ENCODE measurements at regions not wholly inside any gene's neighbourhood (a gene's known extent, or its start where the extent isn't known, plus 50 kb on each side); places are given as distances from the start of the nearest gene placed in this dataset.

DNA sequence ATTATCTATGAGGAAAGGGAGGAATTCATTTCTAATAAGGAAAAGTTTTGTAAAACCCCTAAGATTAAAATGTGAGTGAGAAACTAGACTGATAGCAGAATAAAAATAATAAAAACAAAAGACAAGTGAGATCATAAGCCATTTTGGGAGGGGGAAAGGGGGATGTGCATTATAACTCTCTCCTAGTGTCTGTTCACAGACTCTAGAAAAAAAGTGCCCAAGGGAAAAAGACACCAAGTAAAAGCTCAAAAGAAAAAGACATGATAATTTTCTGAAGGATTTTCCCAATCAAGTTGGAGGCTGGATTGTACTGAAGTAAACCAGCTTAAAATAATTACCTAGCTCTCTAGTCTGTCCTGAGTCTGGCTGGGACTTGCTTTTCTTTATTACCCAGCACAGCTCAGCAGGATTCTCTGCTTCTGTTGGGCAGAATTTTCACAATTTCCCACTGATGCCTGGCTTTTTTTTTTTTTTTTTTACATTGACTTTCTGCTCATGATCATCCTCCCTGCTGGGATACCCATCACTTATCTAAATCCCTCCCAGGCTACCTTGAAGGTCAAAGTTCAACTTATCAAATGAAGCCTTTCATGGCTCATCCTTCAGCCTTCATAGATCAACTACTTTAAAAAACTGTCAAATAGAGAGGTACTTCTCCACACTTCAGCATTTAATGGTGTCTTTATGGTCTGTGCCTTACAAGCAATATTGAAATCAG lies 124.2 kb upstream of the KCNJ16 start:
- DNase-seq (no peak), ATAC-seq (ENCODE audit: low read depth in 2 of 2) (no peak)
- H3K36me3 Mint-ChIP-seq = no peaks in the 10 kb centered on the region
- H3K4me3 Mint-ChIP-seq = no peak overlapping the region
- no peaks in the 10 kb centered on the region for H3K27me3 Mint-ChIP-seq
- H3K9me3 Mint-ChIP-seq = peaks cover 0 to 5% (median 0%) of the 10 kb centered on the region in 7 donors
- H3K27ac Mint-ChIP-seq = no peak overlapping the region
- H3K4me1 Mint-ChIP-seq = peaks cover 0 to 10% (median 7%) of the 10 kb centered on the region in 3 donors

DNA sequence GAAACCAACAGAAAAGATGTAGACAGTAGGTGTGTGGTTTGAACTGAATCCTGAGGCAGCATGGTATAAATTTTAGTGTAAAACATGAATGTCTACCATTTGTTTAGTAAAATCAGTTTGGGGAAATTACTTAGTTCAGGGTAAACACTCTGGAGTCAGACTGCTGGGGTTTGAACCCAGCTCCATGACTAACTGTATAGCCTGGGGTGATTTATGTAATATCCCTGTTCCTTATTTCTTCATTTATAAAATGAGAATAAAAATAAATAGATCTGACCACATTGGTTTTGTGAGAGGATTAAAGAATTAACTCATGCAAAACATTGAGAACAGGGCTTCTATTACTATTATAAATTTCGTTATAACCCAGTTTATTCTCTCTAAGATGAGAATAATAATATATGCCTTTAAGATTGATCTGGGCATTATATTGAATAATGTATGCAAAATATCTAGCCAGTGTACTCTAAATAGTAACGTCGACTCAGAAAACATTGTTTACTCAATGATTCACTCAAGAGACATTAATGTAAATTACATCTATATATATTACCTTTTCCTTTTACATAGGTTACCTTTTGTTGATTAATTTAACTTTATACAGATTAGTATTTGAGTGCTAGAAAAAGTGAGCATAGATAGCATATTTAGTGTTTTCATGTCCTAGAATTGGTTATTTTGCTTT lies 120.6 kb upstream of the KCNJ16 start:
- no peak for DNase-seq
- H3K27me3 Mint-ChIP-seq = no peaks in the 10 kb centered on the region
- H3K27ac Mint-ChIP-seq = no peak overlapping the region
- no peak for ATAC-seq (ENCODE audit: low read depth in 2 of 2)
- no peaks in the 10 kb centered on the region for H3K4me1 Mint-ChIP-seq
- peaks cover 0 to 9% (median 0%) of the 10 kb centered on the region in 7 donors for H3K9me3 Mint-ChIP-seq
- H3K36me3 Mint-ChIP-seq = no peaks in the 10 kb centered on the region
- no peak overlapping the region for H3K4me3 Mint-ChIP-seq

DNA sequence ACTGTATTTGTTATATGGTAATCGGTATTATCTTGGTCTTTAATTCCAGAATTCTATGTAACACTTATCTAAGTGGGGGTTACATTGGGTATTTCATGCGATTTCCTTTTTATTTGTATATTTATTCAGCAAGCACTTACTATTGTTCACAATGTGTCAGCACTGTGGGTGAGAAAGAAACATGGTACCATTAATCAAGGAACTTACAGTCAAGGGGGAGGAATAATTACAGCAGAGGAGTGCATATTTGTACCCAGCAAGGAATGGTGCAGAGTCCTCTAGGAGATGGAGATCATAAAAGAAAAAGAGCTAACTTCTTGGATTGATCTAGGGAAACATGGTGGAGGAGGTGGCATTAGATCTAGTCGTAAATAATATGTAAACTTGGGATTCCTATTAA lies 117.0 kb upstream of the KCNJ16 start:
- Mint-ChIP-seq H3K36me3 (no peaks in the 10 kb centered on the region), H3K27me3 (no peaks in the 10 kb centered on the region), H3K4me3 (no peak overlapping the region), H3K27ac (no peak overlapping the region), H3K9me3 (peaks cover 0 to 5% (median 0%) of the 10 kb centered on the region in 7 donors), H3K4me1 (no peaks in the 10 kb centered on the region)
- no peak for ATAC-seq (ENCODE audit: low read depth in 2 of 2)
- DNase-seq = no peak

DNA sequence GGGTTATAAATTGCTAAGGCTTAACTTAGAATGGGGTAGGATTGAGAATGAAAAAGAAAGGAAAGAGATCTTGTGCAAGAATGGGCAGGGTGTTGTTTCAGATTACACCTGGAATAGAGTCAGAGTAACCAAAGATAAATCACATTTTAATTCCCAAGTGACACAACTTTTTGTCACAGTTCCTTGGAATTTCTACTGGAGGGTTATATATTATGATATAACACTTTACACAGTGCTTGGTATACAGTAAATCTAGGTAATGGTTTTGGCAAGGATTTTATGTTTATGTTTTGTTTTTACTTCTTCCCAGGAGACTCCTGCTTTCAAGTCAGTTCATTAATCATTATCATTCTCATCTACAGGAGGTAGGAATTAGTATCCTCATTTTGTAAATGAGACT lies 115.7 kb upstream of the KCNJ16 start:
- Mint-ChIP-seq H3K36me3 (no peaks in the 10 kb centered on the region), H3K27me3 (no peaks in the 10 kb centered on the region), H3K9me3 (peaks cover 0 to 5% (median 0%) of the 10 kb centered on the region in 7 donors), H3K4me1 (no peaks in the 10 kb centered on the region), H3K27ac (no peak overlapping the region), H3K4me3 (no peak overlapping the region)
- DNase-seq = no peak
- ATAC-seq (ENCODE audit: low read depth in 2 of 2) = no peak

DNA sequence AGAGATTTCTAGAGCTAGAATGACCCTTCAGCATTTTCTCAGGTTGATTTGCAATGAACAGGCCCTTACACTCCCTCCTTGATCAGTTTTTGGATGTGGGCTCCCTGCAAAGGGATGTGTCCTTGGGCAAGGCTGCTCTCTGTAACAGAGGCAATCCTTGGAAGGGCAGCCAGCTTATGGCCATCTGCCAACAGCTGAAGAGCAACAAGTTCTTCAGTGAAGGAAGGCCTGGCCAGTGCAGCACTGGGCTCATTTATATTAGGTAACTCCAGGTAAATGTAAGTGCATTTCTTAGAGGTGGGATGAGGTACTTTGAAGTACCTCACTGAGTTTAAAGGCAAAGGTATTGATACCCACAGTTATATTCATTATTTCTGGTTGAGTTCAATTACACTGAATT lies 114.3 kb upstream of the KCNJ16 start:
- no peak overlapping the region for H3K27ac Mint-ChIP-seq
- H3K4me1 Mint-ChIP-seq = no peaks in the 10 kb centered on the region
- DNase-seq (no peak), ATAC-seq (ENCODE audit: low read depth in 2 of 2) (no peak)
- H3K9me3 Mint-ChIP-seq = peaks cover 0 to 12% (median 0%) of the 10 kb centered on the region in 7 donors
- no peaks in the 10 kb centered on the region for H3K36me3 Mint-ChIP-seq
- no peaks in the 10 kb centered on the region for H3K27me3 Mint-ChIP-seq
- H3K4me3 Mint-ChIP-seq = no peak overlapping the region

DNA sequence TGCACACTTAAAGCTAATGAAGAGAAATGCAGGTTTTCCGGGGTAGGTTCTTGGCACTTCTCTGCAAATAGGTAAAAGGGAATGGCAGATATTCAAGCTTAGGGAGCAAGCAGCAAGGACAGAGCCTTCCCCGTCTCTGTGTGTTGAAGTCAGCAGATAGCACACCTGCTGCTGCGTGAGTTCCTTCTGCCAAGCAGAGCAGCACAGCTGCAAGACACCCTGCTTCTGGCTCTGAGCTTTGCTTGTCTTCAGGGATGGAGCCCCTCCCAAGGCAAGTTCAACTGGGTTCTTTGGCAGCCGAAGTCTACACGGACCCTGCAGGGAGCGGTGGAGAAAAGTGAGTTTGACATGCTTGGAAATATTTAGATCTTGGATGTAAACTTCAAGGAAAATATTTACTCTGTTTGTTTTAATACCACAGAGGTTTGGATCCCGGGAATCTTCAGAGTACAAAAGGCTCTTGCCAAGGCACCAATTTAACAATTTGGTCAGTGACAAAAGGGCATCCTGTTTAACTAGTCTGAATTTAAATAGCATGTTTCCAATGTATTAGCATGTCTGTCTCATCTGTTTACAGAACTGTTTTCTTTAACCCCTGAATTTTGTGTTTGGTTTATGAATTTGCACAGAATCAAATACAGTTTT lies 113.4 kb upstream of the KCNJ16 start:
- peaks cover 0 to 12% (median 0%) of the 10 kb centered on the region in 7 donors for H3K9me3 Mint-ChIP-seq
- no peak overlapping the region for H3K27ac Mint-ChIP-seq
- no peak for ATAC-seq (ENCODE audit: low read depth in 2 of 2)
- H3K4me3 Mint-ChIP-seq = no peak overlapping the region
- H3K27me3 Mint-ChIP-seq = no peaks in the 10 kb centered on the region
- DNase-seq = no peak
- no peaks in the 10 kb centered on the region for H3K4me1 Mint-ChIP-seq
- H3K36me3 Mint-ChIP-seq = no peaks in the 10 kb centered on the region

DNA sequence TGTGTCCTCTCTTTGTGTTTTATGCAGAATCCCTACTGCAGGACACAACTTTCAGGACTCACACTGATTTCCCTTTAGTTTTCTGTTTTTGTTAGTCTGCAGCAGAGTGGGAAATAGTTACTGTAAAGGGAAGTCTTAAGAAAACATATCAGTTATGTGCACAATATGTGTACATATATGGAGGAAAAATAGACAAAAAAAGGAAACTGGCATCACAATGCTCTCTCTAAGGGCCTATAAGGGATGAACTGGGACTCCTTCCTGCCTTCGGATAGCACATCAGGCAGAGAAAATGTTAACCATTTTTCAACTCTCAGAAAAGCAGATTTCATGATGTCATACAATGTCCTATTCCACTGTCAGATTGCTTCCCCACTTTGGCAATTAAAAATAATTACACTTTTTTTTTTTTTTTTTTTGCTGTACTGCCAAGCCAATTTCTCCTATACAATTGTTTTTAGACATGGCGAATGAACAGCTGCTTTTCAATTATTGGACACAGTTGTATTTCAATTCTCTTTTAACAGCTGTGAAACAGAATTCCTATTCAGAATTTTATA lies 112.5 kb upstream of the KCNJ16 start:
- no peaks in the 10 kb centered on the region for H3K4me1 Mint-ChIP-seq
- no peak overlapping the region for H3K4me3 Mint-ChIP-seq
- H3K36me3 Mint-ChIP-seq = no peaks in the 10 kb centered on the region
- H3K27me3 Mint-ChIP-seq = no peaks in the 10 kb centered on the region
- H3K9me3 Mint-ChIP-seq = peaks cover 0 to 12% (median 0%) of the 10 kb centered on the region in 7 donors
- no peak overlapping the region for H3K27ac Mint-ChIP-seq
- ATAC-seq (ENCODE audit: low read depth in 2 of 2) (no peak), DNase-seq (no peak)

DNA sequence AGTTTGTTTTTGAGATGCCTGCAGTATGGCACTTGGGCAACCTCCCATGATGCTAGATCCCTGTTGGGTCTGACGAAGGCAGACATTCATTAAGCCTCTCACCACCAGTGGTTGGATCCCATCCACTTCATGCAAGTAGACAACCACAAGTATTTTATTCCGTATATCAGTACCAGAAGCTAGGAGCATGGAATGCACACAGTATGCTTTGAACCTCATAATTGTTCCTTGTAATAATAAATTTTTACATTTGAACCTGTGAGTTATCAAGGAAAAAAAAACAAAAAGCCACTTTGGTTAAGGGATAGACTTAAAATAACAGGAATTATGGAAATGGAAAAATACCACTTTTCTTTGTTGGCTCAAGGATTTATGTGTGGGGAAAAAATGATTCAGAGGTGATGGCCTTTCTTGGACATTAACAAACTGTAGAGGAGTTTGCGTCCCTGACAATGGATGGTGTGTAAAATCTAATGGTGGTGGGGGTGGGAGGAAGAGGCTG lies 107.1 kb upstream of the KCNJ16 start:
- H3K27ac Mint-ChIP-seq = peak overlapping the region in 1 of 6 donors; percentile 63
- H3K36me3 Mint-ChIP-seq = no peaks in the 10 kb centered on the region
- H3K4me1 Mint-ChIP-seq = no peaks in the 10 kb centered on the region
- no peaks in the 10 kb centered on the region for H3K27me3 Mint-ChIP-seq
- H3K4me3 Mint-ChIP-seq = no peak overlapping the region
- H3K9me3 Mint-ChIP-seq = peaks cover 0 to 7% (median 0%) of the 10 kb centered on the region in 7 donors
- no peak for DNase-seq
- no peak for ATAC-seq (ENCODE audit: low read depth in 2 of 2)

DNA sequence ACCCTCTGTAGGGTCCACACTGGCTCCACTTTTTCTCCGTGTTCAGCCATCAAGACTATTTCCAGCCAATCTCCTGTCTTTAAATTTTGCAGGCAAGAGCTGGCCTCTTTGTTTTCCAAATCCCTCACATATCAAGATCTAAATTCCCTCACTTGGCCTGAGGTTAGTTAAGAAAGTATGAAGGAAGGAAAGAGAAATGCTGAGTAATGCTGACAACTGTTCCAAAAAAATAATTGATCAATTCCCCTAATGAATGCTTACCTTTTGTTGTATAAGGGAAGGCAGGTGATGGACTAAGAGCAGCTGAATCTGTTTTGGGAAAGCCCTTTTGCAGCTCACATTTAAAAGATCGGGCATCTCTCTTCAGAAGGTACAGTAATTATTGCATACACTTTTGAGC lies 105.1 kb upstream of the KCNJ16 start:
- no peaks in the 10 kb centered on the region for H3K27me3 Mint-ChIP-seq
- no peaks in the 10 kb centered on the region for H3K4me1 Mint-ChIP-seq
- peaks cover 0 to 11% (median 8%) of the 10 kb centered on the region in 7 donors for H3K9me3 Mint-ChIP-seq
- peak overlapping the region in 1 of 6 donors; percentile 15 for H3K27ac Mint-ChIP-seq
- ATAC-seq (ENCODE audit: low read depth in 2 of 2) = no peak
- no peak overlapping the region for H3K4me3 Mint-ChIP-seq
- DNase-seq = no peak
- H3K36me3 Mint-ChIP-seq = no peaks in the 10 kb centered on the region

DNA sequence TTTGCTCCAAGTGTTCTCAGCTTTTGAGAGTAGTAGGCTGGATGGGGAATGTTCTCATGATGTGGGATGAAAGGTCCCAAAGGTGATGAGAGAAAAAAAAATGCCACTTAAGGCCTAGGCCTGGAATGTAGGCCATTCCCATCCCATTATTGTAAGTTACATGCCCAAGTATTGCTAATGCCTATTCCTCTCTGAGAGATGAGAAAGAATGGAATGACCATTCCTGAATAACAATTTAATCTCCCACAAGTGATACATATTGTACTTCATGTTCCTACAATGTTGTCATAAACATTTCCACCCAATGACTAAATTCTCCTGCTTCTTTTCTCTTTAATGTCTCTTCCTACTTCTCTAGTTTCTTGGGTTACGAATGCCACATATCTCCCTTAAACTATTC lies 102.8 kb upstream of the KCNJ16 start:
- Mint-ChIP-seq H3K9me3 (peaks cover 0 to 9% (median 7%) of the 10 kb centered on the region in 7 donors), H3K4me3 (no peak overlapping the region), H3K27ac (no peak overlapping the region), H3K27me3 (no peaks in the 10 kb centered on the region), H3K36me3 (no peaks in the 10 kb centered on the region), H3K4me1 (no peaks in the 10 kb centered on the region)
- ATAC-seq (ENCODE audit: low read depth in 2 of 2) = no peak
- DNase-seq = no peak

DNA sequence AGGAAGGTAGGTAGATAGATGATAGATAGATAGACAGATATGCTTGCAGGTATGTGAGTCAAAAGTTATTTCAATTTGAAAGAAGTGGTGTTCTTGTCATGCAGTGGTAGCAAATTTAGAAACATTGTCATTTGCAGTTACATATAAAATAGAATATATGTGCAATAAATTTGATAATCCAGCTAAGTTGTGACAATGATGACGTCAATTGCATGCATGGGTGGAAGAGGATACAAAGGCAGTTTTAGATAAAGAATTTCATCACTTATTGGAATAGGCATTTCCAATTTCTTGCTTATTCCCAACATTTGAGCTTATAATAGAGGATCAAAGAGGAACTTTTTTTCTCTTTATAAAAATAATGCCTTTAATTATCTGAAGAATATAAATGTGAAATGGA lies 99.2 kb upstream of the KCNJ16 start:
- no peaks in the 10 kb centered on the region for H3K36me3 Mint-ChIP-seq
- no peak for ATAC-seq (ENCODE audit: low read depth in 2 of 2)
- no peak overlapping the region for H3K27ac Mint-ChIP-seq
- H3K4me3 Mint-ChIP-seq = no peak overlapping the region
- DNase-seq = no peak
- no peaks in the 10 kb centered on the region for H3K27me3 Mint-ChIP-seq
- H3K4me1 Mint-ChIP-seq = no peaks in the 10 kb centered on the region
- H3K9me3 Mint-ChIP-seq = peaks cover 0 to 9% (median 7%) of the 10 kb centered on the region in 7 donors

DNA sequence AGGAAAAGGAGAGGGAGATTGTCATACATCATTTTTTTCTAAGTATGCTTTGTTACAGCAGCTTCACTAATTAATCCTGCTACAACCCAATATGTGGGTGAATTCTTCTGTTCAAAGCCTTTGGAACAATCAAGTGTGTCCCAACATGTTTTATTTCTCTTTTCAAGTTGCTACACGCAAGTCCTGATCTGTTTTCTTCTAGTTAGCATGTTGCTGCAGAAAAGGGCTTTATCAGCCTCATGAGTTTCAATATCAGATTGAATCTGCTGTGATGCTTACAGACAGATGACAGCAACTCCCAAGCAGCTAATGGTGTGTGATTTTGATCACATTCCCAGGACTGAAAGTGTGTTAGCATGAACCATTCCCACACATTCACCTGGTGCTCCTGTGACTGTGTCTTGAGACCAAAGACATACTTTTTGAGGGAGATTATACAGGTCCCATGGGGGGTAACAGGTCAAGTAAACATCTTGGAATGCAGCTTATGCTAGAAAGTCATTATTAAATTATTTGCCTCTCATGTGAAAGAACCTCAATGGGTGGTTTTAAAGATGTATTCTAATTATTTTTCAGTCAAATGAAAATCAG lies 96.9 kb upstream of the KCNJ16 start:
- Mint-ChIP-seq H3K27me3 (no peaks in the 10 kb centered on the region), H3K4me3 (no peak overlapping the region), H3K27ac (no peak overlapping the region), H3K9me3 (peaks cover 0 to 9% (median 4%) of the 10 kb centered on the region in 7 donors), H3K36me3 (no peaks in the 10 kb centered on the region), H3K4me1 (no peaks in the 10 kb centered on the region)
- DNase-seq = no peak
- no peak for ATAC-seq (ENCODE audit: low read depth in 2 of 2)

DNA sequence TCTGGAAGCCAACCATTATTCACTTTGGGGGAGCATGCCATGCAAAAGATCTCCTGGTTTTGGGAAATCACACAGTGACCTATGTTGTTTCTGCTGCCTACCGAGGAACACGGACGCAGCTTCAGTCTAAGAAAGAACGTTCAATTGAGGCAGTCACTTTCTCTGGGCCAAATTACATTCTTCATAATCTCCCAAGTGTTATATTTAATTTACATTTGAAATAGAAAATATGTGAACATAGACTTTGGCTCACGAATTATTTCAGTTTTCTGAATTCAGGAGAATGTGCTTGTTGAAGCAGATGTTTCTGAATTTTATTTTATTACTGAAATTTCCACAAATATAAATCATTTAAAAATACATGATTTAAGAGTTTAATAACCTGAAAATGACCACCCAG lies 93.6 kb upstream of the KCNJ16 start:
- DNase-seq (no peak), ATAC-seq (ENCODE audit: low read depth in 2 of 2) (no peak)
- Mint-ChIP-seq H3K4me3 (no peak overlapping the region), H3K36me3 (peaks cover 0 to under 1% of the 10 kb centered on the region in 2 donors), H3K9me3 (peaks cover 0 to 2% (median 0%) of the 10 kb centered on the region in 7 donors), H3K4me1 (no peaks in the 10 kb centered on the region), H3K27me3 (no peaks in the 10 kb centered on the region), H3K27ac (no peak overlapping the region)

All from naive B cell (primary cell).